GM21723 (cell line): ENCODE measurements at regions not wholly inside any gene's neighbourhood (a gene's known extent, or its start where the extent isn't known, plus 50 kb on each side); places are given as distances from the start of the nearest gene placed in this dataset.
"Not testable (repeated sequence)": the region's sequence is repeated elsewhere in the genome, so short reads cannot be mapped to it uniquely, and the experiment has no call there.

Experiments
- ATAC-seq: cut with Tn5 transposase; IDR thresholded peaks from one replicate; pipeline ENCODE4 v1.9.1; 2021; ENCODE audit warnings: mild to moderate bottlenecking, moderate library complexity; ENCODE audit not compliant: unreplicated experiment

- ATAC-seq: not testable (repeated sequence)
These were observed 181.2 kb upstream of the GRIA3 start for GRCh38 chrX:123002844-123003243.

GRCh38 chrX:123013141-123013540, 170.9 kb upstream of the GRIA3 start:
- no peak for ATAC-seq

GRCh38 chrX:123036401-123036800, 147.7 kb upstream of the GRIA3 start:
- ATAC-seq: no peak

- no peak for ATAC-seq
These were observed 134.9 kb upstream of the GRIA3 start for GRCh38 chrX:123049071-123049625.

- ATAC-seq: no peak
These were observed 123.1 kb upstream of the GRIA3 start for GRCh38 chrX:123060986-123061385.

- no peak for ATAC-seq
These were observed 120.0 kb upstream of the GRIA3 start for GRCh38 chrX:123064053-123064452.

GRCh38 chrX:123072686-123073385, 111.2 kb upstream of the GRIA3 start:
- ATAC-seq: no peak

- no peak for ATAC-seq
These were observed 108.0 kb upstream of the GRIA3 start for GRCh38 chrX:123075947-123076561.

GRCh38 chrX:123077631-123078030, 106.4 kb upstream of the GRIA3 start:
- no peak for ATAC-seq

- no peak for ATAC-seq
These were observed 104.0 kb upstream of the GRIA3 start for GRCh38 chrX:123080065-123080464.

GRCh38 chrX:123081776-123082175, 102.3 kb upstream of the GRIA3 start:
- no peak for ATAC-seq

- ATAC-seq: no peak
These were observed 100.2 kb upstream of the GRIA3 start for GRCh38 chrX:123083924-123084323.

- ATAC-seq: no peak
These were observed 99.3 kb upstream of the GRIA3 start for GRCh38 chrX:123084797-123085196.

GRCh38 chrX:123085311-123085940, 98.7 kb upstream of the GRIA3 start:
- ATAC-seq: no peak

GRCh38 chrX:123086768-123087167, 97.3 kb upstream of the GRIA3 start:
- no peak for ATAC-seq

- ATAC-seq: no peak
These were observed 96.8 kb upstream of the GRIA3 start for GRCh38 chrX:123087326-123087725.

- ATAC-seq: no peak
These were observed 95.7 kb upstream of the GRIA3 start for GRCh38 chrX:123088331-123088730.

- ATAC-seq: no peak
These were observed 95.1 kb upstream of the GRIA3 start for GRCh38 chrX:123088930-123089329.

GRCh38 chrX:123093792-123094191, 90.3 kb upstream of the GRIA3 start:
- ATAC-seq: no peak

- no peak for ATAC-seq
These were observed 75.3 kb upstream of the GRIA3 start for GRCh38 chrX:123108513-123109427.

- ATAC-seq: no peak
These were observed 62.8 kb upstream of the GRIA3 start for GRCh38 chrX:123121241-123121640.
